Breast epithelium (tissue), 4 donors: ENCODE measurements at regions not wholly inside any gene's neighbourhood (a gene's known extent, or its start where the extent isn't known, plus 50 kb on each side); places are given as distances from the start of the nearest gene placed in this dataset.

Experiments
- DNase-seq, 2 donors: peaks; one replicate each; pipeline ENCODE4 v3.0.0-alpha.2; 2019; ENCODE audit warnings: low spot score in 2 of 2
- H3K27ac ChIP-seq, 2 donors: fragments of 200-600 bp; sonication (generic) in 1 of 2; one replicate each; pipeline ENCODE4 v1.5.1; 2016 to 2019; ENCODE audit warnings: mild to moderate bottlenecking in 1 of 2
- H3K27me3 ChIP-seq, 2 donors: fragments of 200-600 bp; sonication (generic) in 1 of 2; one replicate each; pipeline versions ENCODE4 v1.5.1 to v1.6.0; 2017 to 2019; ENCODE audit warnings: control low read depth in 1 of 2, mild to moderate bottlenecking in 1 of 2
- H3K36me3 ChIP-seq: fragments of 200-600 bp; one replicate; pipeline ENCODE4 v1.5.1; 2019
- H3K4me1 ChIP-seq, 2 donors: fragments of 200-600 bp; sonication (generic); one replicate each; pipeline ENCODE4 v1.5.1; 2016 to 2019; ENCODE audit warnings: control low read depth in 1 of 2
- H3K4me3 ChIP-seq, 3 donors: fragments of 200-600 bp; sonication (generic); 1 replicate in 2 of 3; 2 replicates in 1 of 3; pipeline ENCODE4 v1.5.1; 2016 to 2019; ENCODE audit warnings: mild to moderate bottlenecking in 3 of 3, moderate library complexity in 2 of 3
- H3K9me3 ChIP-seq, 2 donors: fragments of 200-600 bp; sonication (generic) in 1 of 2; one replicate each; pipeline ENCODE4 v1.5.1; 2016 to 2019; ENCODE audit warnings: control low read depth in 1 of 2
- POLR2A ChIP-seq: fragments of 450-650 bp; IDR thresholded peaks from one replicate; pipeline ENCODE4 v1.6.1; 2016; ENCODE audit warnings: antibody characterized with exemption, mild to moderate bottlenecking, moderate library complexity
- POLR2AphosphoS5 ChIP-seq, 3 donors: sonication (generic); formaldehyde crosslinking; IDR thresholded peaks; one replicate each; pipeline ENCODE4 v1.6.1; 2017; ENCODE audit warnings: antibody characterized with exemption in 3 of 3
- intact Hi-C: fragments of 100-400 bp; cut with DNase I; formaldehyde crosslinking; loops from one replicate; pipeline ENCODE4 v1.15.1; 2023; ENCODE audit warnings: low total_unique reads
- TF ChIP-seq, protein P1 (sequence below), 3 donors: fragments of 450-650 bp; IDR thresholded peaks; one replicate each; pipeline ENCODE4 v1.5.1; 2016 to 2017; ENCODE audit warnings: antibody characterized with exemption in 3 of 3, mild to moderate bottlenecking in 3 of 3, moderate library complexity in 3 of 3

DNA sequence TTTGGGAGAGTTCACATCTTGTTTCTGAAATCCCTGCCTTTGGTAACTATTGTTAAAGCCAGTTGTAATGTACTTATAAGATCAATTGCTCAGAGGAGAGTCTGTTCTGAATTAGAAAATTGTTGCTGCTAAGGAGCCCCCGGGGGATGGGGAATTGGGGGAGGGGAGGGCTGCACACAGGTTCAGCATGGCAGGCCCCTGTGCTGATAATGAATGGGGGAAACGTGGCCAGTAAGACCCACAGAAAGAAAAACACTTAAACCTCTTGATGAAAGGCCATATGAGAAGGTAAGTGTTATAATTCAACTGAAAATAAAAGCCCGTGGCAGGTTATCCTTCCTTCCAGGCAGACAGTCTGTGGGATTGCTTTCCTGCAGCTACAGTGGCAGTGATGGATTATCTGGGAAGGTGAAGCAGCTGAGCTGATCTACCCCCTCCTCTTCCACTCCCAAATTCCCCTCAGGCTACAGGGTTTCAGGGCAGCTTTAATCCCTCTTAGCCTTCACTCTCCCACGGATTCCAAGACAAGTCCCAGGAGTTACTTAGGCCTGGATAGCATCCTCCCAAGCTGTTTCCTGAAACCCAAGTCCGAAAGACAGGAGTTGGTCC is 398.8 kb downstream of the TBX15 start:
- Histone ChIP-seq H3K4me1 (no peaks in the 10 kb centered on the region), H3K9me3 (no peaks in the 10 kb centered on the region), H3K27me3 (no peaks in the 10 kb centered on the region), H3K36me3 (no peaks in the 10 kb centered on the region), H3K27ac (no peak overlapping the region), H3K4me3 (no peak overlapping the region)
- no peak for DNase-seq
- intact Hi-C loops: no loop called here
- TF ChIP-seq, protein P1, sequence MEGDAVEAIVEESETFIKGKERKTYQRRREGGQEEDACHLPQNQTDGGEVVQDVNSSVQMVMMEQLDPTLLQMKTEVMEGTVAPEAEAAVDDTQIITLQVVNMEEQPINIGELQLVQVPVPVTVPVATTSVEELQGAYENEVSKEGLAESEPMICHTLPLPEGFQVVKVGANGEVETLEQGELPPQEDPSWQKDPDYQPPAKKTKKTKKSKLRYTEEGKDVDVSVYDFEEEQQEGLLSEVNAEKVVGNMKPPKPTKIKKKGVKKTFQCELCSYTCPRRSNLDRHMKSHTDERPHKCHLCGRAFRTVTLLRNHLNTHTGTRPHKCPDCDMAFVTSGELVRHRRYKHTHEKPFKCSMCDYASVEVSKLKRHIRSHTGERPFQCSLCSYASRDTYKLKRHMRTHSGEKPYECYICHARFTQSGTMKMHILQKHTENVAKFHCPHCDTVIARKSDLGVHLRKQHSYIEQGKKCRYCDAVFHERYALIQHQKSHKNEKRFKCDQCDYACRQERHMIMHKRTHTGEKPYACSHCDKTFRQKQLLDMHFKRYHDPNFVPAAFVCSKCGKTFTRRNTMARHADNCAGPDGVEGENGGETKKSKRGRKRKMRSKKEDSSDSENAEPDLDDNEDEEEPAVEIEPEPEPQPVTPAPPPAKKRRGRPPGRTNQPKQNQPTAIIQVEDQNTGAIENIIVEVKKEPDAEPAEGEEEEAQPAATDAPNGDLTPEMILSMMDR (IDR thresholded peaks at IDR 0.05): no peak
- no peak for TF ChIP-seq POLR2A

- H3K9me3 ChIP-seq: no peaks in the 10 kb centered on the region
- intact Hi-C loops: no loop called here
- TF ChIP-seq POLR2A (no peak), POLR2AphosphoS5 (IDR thresholded peaks at IDR 0.05) (no peak)
- TF ChIP-seq, protein P1 (IDR thresholded peaks at IDR 0.05): no peak
- H3K36me3 ChIP-seq: no peaks in the 10 kb centered on the region
- H3K4me3 ChIP-seq: no peak overlapping the region
- no peak for DNase-seq
- H3K27me3 ChIP-seq: no peaks in the 10 kb centered on the region
- H3K27ac ChIP-seq: no peak overlapping the region
- no peaks in the 10 kb centered on the region for H3K4me1 ChIP-seq
Measured at GRCh38 chr1:118588566-118588965, 399.6 kb downstream of the TBX15 start.

DNA sequence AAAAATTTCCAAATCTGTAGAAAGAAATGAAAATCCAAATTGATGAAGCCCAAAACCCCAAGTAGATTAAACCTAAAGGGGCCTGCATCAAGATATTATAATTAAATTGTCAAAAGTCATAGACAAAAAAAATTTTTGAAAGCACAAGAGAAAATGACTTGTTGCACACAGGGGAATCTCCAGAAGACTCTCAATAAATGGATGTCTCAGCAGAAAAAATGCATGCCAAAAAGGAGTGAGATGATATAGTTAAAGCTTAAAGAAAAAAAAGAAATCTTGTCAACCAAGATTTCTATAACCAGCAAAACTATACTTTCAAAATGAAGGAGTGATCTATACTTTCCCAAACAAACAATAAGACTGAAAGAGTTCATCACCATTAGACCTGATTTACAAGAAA is 393.2 kb upstream of the SPAG17 start:
- Histone ChIP-seq H3K4me3 (no peak overlapping the region), H3K4me1 (no peaks in the 10 kb centered on the region), H3K36me3 (no peaks in the 10 kb centered on the region), H3K27me3 (no peaks in the 10 kb centered on the region), H3K9me3 (peaks cover 0 to 28% of the 10 kb centered on the region in 2 donors), H3K27ac (no peak overlapping the region)
- TF ChIP-seq, protein P1 (IDR thresholded peaks at IDR 0.05): no peak
- no peak for TF ChIP-seq POLR2AphosphoS5 (IDR thresholded peaks at IDR 0.05)
- intact Hi-C loops: no loop called here
- no peak for DNase-seq

- no peak for DNase-seq
- H3K9me3 ChIP-seq: peaks cover 0 to 28% of the 10 kb centered on the region in 2 donors
- no peak overlapping the region for H3K4me3 ChIP-seq
- H3K36me3 ChIP-seq: no peaks in the 10 kb centered on the region
- intact Hi-C loops: no loop called here
- TF ChIP-seq, protein P1 (IDR thresholded peaks at IDR 0.05): no peak
- TF ChIP-seq POLR2A (no peak), POLR2AphosphoS5 (IDR thresholded peaks at IDR 0.05) (no peak)
- no peaks in the 10 kb centered on the region for H3K4me1 ChIP-seq
- H3K27me3 ChIP-seq: no peaks in the 10 kb centered on the region
- H3K27ac ChIP-seq: no peak overlapping the region
Measured at GRCh38 chr1:118575060-118575459, 390.0 kb upstream of the SPAG17 start.

GRCh38 chr1:118564961-118565703 is 380.1 kb upstream of the SPAG17 start:
- intact Hi-C loops: no loop called here
- H3K4me1 ChIP-seq: no peaks in the 10 kb centered on the region
- H3K27me3 ChIP-seq: no peaks in the 10 kb centered on the region
- no peak overlapping the region for H3K4me3 ChIP-seq
- H3K36me3 ChIP-seq: no peaks in the 10 kb centered on the region
- no peak overlapping the region for H3K27ac ChIP-seq
- TF ChIP-seq, protein P1 (IDR thresholded peaks at IDR 0.05): no peak
- no peak for TF ChIP-seq POLR2AphosphoS5 (IDR thresholded peaks at IDR 0.05)
- TF ChIP-seq POLR2A: no peak
- no peaks in the 10 kb centered on the region for H3K9me3 ChIP-seq
- no peak for DNase-seq
